HG02852 (cell line): ENCODE measurements at regions not wholly inside any gene's neighbourhood (a gene's known extent, or its start where the extent isn't known, plus 50 kb on each side); places are given as distances from the start of the nearest gene placed in this dataset.

Source experiments
- ATAC-seq: cut with Tn5 transposase; IDR thresholded peaks from one replicate; pipeline ENCODE4 v1.9.1; 2021; ENCODE audit warnings: mild to moderate bottlenecking, moderate library complexity; ENCODE audit not compliant: unreplicated experiment

DNA sequence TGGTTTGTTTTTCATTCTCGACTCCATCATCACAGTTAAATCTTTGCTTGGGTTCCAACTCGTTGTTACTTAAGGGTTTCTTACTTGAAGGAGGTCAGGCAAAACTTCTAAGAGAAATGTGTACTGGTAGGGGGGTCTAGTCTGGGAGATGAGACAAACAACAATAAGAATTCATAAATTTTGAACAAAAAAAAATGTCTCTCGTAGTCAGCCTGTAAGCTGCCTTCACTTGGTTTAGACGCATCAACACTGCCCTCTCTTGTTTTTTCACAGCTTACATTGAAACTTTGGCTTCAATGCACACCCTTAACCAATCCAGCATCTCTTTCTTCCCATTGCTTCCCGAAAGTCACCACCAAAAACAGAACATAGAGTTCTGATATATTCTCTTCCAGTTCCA lies 576.4 kb upstream of the PIK3C3 start:
- no peak for ATAC-seq

- ATAC-seq = no peak
Observed at GRCh38 chr18:41373612-41374011, 581.4 kb upstream of the PIK3C3 start.

GRCh38 chr18:41372046-41372665 lies 582.9 kb upstream of the PIK3C3 start:
- no peak for ATAC-seq

- ATAC-seq = no peak
Observed at GRCh38 chr18:41371156-41372045, 583.6 kb upstream of the PIK3C3 start.

DNA sequence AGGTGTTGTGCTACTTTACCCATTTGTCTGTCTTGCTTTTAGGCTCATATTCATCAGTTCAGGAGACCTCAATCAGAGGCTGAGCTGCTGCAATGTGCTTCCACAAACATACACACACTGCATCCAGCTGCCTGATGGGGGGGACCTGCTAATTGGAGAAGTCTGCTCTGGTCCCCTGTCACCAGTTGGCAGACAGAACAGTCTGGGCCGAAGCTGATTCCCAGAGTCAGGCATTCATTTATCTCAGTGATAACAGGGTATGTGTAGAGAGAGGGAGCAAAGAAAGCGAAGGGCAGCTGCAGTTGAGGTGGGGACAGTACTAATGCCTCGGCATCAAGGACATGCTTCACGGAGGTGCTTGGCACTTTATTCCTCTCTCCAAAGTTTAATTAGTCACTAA lies 584.3 kb upstream of the PIK3C3 start:
- ATAC-seq = no peak

- ATAC-seq = no peak
Observed at GRCh38 chr18:41357708-41358107, 597.3 kb upstream of the PIK3C3 start.

GRCh38 chr18:41353777-41354528 lies 601.1 kb upstream of the PIK3C3 start:
- no peak for ATAC-seq

DNA sequence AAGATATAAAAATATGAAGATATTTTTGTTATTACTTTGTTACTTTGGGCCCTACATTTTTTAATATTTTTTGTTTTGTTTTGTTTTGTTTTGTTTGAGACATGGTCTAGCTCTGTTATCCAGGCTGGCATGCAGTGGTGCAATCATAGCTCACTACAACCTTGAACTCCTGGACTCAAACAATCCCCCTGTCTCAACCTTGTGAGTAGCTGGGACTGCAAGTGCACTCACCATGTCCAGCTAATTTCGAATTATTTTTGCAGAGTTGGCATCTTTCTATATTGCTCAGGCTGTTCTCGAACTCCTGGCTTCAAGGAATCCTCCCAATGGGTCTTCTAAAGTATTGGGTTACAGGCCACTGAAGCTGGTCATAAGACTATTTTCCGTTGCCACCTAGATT lies 603.6 kb upstream of the PIK3C3 start:
- no peak for ATAC-seq

DNA sequence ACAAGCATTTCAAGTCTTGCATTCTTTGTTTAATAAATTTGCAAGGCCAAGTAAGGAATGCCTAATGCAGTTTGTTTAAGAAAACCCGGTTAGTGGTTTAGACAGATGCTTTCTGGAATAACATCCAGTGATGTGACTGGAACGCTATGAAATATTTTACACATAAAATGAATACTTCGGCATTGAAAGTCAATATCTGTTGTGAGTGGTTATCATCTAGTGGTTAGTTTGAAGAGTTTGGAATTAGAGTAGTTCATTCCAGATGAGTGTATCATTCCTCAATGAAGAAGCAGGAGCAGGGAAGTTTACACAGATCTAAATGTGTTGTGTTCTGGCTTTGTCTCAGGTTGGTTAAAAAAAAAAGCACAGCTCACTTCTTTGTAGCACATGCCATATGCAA lies 608.0 kb upstream of the PIK3C3 start:
- no peak for ATAC-seq

DNA sequence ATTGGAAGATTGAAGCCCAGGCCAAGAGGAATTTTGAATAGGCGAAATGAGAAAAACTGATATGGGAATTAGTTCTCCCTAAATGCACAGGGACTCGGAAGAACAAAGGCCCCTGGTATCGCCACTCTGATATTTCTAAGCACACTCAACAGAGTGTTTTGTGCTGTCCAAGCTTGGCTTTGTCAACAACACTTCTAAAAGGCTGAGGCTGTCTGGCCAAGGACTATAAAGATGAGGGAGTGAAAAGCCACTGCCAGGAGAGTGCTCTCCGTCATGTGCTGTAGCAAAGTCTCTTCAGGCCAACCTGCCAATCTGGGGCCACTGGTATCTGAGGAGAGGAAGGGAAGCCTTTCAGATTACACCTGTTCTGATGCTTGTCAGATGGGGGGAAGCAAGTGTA lies 611.2 kb upstream of the PIK3C3 start:
- ATAC-seq = no peak

DNA sequence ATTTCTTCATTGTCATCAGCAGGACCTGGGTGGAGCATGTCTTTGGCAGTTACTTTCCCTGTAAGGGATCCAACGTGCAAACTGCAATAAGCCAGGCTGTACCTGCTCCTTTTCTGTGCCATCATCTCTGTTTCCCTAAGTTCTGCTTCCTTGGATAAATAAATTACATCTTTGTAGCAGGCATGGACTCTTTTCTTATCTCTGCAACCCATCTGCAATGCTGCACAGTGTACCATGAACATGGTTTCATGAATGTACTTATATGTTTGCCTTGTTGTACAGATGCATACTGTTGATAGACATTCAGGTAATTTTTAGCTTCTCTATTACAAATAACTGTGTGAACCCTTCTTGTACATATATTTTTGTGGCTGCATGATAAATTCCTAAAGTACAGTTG lies 616.7 kb upstream of the PIK3C3 start:
- no peak for ATAC-seq

DNA sequence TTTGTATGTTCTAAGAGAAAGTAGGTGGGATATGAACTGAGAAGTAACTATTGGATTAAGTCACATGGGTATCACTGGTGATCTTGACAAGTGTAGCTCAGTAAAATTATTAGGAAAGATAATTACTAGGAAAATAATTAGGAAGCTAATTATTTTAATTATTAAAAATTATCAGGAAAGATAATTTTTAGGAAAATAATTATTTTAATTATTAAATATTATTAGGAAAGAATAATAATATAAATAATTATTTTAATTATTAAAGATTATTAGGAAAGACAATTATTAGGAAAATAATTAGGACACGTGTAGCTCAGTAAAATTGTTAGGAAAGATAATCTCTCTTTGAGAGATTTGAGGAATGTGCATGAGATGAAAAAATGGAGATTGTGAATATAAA lies 623.4 kb upstream of the PIK3C3 start:
- ATAC-seq = no peak

DNA sequence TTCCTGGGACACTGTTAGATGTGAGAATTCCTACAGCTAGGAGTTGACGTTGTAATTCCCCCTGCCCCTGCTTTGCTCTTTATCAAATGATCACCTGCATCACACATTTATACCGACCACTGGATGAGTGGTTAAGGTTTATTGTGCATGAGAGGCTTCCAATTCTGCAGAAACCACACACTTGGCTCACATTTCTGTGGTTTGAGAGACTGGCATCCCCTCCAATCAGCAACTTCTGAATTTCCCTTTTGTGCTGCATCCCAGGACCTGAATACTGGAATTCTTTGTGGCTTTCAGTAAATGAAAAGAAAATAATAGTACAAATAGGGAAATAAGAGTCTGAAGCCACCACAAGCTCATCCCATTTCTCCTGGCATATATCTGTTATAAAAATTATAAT lies 628.7 kb upstream of the PIK3C3 start:
- no peak for ATAC-seq

DNA sequence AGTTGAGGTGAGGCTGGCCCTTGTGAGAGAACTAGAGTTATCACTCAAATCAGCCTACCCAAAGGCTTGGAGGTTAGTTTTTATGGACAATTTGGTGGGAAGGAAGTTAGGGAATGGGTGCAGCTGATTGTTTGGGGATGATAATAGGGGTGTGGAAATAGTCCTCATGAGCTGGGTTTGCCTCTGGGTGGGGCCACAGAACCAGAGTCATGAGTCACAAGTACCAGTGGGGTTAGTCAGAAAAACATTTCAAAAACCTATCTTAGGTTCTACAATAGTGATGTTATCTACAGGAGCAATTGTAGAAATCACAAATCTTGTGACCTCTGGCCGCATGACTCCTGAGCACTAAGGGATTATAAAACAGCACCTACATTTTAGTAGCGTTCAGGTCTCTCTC lies 630.1 kb upstream of the PIK3C3 start:
- no peak for ATAC-seq

- no peak for ATAC-seq
Observed at GRCh38 chr18:41324020-41324791, 630.8 kb upstream of the PIK3C3 start.

DNA sequence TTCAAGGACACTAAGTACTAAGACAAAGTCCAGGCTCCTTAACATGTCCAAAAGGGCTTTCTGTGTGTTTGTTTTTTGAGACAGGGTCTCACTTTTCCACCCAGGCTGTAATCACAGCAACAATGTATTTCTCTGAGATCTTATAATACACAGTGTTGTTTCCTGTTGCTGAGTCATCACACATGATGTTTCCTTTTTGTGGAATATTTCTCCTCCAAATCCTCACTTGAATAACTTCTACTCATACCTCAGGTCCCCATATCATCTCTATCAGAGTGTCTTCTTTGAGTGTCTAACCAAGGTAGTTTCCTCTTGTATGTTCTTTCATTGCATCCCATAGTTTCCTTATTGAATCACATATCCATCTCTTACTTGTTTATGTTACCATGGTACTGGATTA lies 632.0 kb upstream of the PIK3C3 start:
- ATAC-seq = no peak

GRCh38 chr18:41320100-41320499 lies 634.9 kb upstream of the PIK3C3 start:
- no peak for ATAC-seq

DNA sequence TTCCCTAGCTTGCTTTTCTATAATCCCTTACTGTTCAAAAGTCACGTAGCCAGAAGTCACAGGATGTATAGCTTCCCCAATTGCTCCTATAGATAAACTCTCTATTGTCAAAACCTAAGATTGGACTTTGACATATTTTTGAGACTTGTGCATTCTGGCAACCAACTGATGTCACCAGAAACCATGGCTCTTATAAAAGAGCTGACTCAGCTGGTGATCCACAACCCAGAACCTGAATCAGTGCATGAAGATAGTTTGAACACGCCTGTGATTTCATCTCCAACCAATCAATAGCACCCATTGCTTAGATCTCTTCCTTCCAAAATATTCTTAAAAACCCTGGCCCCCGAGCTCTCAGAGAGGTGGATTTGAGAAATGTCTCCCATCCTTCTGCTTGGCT lies 639.9 kb upstream of the PIK3C3 start:
- no peak for ATAC-seq

DNA sequence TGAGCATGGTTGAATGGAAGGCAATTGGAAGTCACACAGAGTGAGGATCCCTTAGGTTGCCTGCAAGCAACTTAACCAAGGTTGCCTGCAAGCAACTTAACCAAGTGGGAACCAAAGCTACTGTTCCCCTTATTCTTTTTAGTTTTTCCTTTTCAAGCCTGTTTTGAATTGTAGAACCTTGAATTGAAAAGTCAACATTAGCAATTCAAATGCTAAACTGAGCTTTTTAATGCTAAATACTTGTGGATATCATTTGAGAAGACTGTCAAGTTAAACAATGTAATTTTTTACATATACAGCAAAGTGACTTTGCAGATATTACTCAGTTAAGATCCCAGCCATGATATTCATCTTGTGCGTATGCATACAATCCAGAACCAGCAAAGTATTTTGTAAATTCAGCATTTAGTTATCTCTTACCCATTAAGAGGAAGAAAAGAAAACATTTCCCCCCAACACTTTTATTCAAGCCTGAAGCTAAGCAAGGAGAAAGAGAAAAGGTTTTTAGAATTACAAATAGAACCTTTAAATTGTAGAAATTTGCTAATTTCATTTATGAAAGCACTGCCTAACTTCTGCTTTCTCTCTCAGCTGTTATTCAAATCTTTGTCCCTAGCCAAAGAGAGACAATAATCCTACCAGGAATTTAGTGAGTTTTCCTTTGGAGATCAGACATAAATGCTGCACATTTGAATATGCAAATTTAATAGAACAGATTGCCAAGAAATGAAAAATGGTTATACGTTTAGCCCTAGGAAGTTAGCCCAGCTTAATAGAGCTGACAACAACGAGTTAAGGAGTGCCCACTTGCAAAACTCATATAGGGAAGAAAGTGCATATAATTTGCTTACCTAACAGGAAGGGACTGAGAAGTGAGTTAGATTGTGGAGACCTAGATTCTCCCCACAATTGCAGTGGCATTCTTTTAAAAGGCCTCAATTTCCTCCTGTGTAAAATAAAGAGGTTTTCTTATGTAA lies 643.2 kb upstream of the PIK3C3 start:
- no peak for ATAC-seq

GRCh38 chr18:41297740-41298139 lies 657.3 kb upstream of the PIK3C3 start:
- ATAC-seq = no peak
